GM12875 (cell line): ENCODE measurements at regions not wholly inside any gene's neighbourhood (a gene's known extent, or its start where the extent isn't known, plus 50 kb on each side); places are given as distances from the start of the nearest gene placed in this dataset.

Experiments
- H3K4me3 ChIP-seq: one replicate; pipeline ENCODE4 v1.5.1; 2011; ENCODE audit warnings: low read depth, low read length, control low read depth
- CTCF ChIP-seq: IDR thresholded peaks from 2 replicates; pipeline ENCODE4 v1.5.1; 2011; ENCODE audit warnings: low read depth, mild to moderate bottlenecking, control low read depth, inconsistent platforms, low read length, moderate library complexity, borderline replicate concordance; ENCODE audit not compliant: insufficient read depth

GRCh38 chr17:77312786-77313599, 172.2 kb downstream of the SEC14L1 start:
- TF ChIP-seq CTCF = no peak
- H3K4me3 ChIP-seq = no peak overlapping the region

- TF ChIP-seq CTCF = no peak
- no peak overlapping the region for H3K4me3 ChIP-seq
Measured at GRCh38 chr17:77313831-77314230, 173.1 kb downstream of the SEC14L1 start.

- TF ChIP-seq CTCF = no peak
- no peak overlapping the region for H3K4me3 ChIP-seq
Measured at GRCh38 chr17:77314601-77315000, 173.8 kb downstream of the SEC14L1 start.

- H3K4me3 ChIP-seq = no peak overlapping the region
- no peak for TF ChIP-seq CTCF
Measured at GRCh38 chr17:77315010-77315409, 174.2 kb downstream of the SEC14L1 start.

- H3K4me3 ChIP-seq = no peak overlapping the region
- no peak for TF ChIP-seq CTCF
Measured at GRCh38 chr17:77315551-77316190, 174.9 kb downstream of the SEC14L1 start.

- H3K4me3 ChIP-seq = no peak overlapping the region
- no peak for TF ChIP-seq CTCF
Measured at GRCh38 chr17:77316191-77316641, 175.4 kb downstream of the SEC14L1 start.

GRCh38 chr17:77316651-77317050, 175.9 kb downstream of the SEC14L1 start:
- no peak overlapping the region for H3K4me3 ChIP-seq
- no peak for TF ChIP-seq CTCF
